GM12878 (cell line): ENCODE measurements at regions not wholly inside any gene's neighbourhood (a gene's known extent, or its start where the extent isn't known, plus 50 kb on each side); places are given as distances from the start of the nearest gene placed in this dataset.

ENCODE experiments used
- ATAC-seq: fragments of 200-7000 bp; cut with Tn5 transposase; 3 replicates; pipeline ENCODE4 v1.9.1; 2020; ENCODE audit warnings: mild to moderate bottlenecking, moderate library complexity
- BruUV-seq: library from RNA; stranded (reverse); fragments of 400-500 nt; replicated peaks from 2 replicates; lab custom pipeline; 2021; lab: Mats Ljungman, UMichigan
- CTCF ChIA-PET: fragments of 300-600 bp; sonication (Branson Sonifier 250); formaldehyde crosslinking; extraction: SDS; loops from one replicate; lab custom pipeline; 2021; ENCODE audit warnings: inconsistent platforms; lab: Yijun Ruan, JAX
- POLR2A ChIA-PET: fragments of 350-600 bp; formaldehyde crosslinking; extraction: SDS; loops from one replicate; lab custom pipeline; 2021; ENCODE audit warnings: inconsistent platforms; lab: Charles Lee
- RAD21 ChIA-PET: fragments of 300-600 bp; sonication (Branson Sonifier 250); formaldehyde crosslinking; loops from one replicate; lab custom pipeline; 2023; ENCODE audit warnings: antibody characterized with exemption; ENCODE audit not compliant: unreplicated experiment; lab: Charles Lee
- SMC1A ChIA-PET: fragments of 300-600 bp; sonication (Branson Sonifier 250); formaldehyde crosslinking; loops from one replicate; lab custom pipeline; 2023; ENCODE audit not compliant: unreplicated experiment, uncharacterized antibody; lab: Charles Lee
- DNase-seq: peaks from one replicate; pipeline ENCODE4 v3.0.0-alpha.2; 2011; ENCODE audit warnings: low read depth, low spot score
- FAIRE-seq: peaks from 3 replicates; lab custom pipeline; 2011; peaks lifted over from hg19 to GRCh38; lab: Jason Lieb, UNC
- H2AFZ ChIP-seq: 2 replicates; pipeline ENCODE4 v1.6.0; 2011; ENCODE audit warnings: low read depth, low read length, control low read depth; ENCODE audit not compliant: control insufficient read depth
- H3K27ac ChIP-seq: 2 replicates; pipeline ENCODE4 v1.5.1; 2011; ENCODE audit warnings: control low read depth; ENCODE audit not compliant: control insufficient read depth, insufficient read depth
- H3K27me3 ChIP-seq, 2 experiments: replicated peaks in 1 of 2; 2 replicates each; pipeline versions ENCODE4 v1.6.0 to v1.6.1; 2011; ENCODE audit warnings: low read length in 1 of 2; ENCODE audit not compliant: control insufficient read depth in 2 of 2, insufficient read depth in 2 of 2
- H3K36me3 ChIP-seq, 2 experiments: 2 replicates each; pipeline ENCODE4 v1.5.1; 2011; ENCODE audit warnings: low read length in 1 of 2; ENCODE audit not compliant: control insufficient read depth in 2 of 2, insufficient read depth in 2 of 2
- H3K4me1 ChIP-seq: 2 replicates; pipeline ENCODE4 v1.6.1; 2011; ENCODE audit warnings: mild to moderate bottlenecking, low read length, moderate library complexity, mixed read lengths; ENCODE audit not compliant: control insufficient read depth, insufficient read depth
- H3K4me2 ChIP-seq: 2 replicates; pipeline ENCODE4 v1.6.0; 2011; ENCODE audit warnings: control low read depth; ENCODE audit not compliant: control insufficient read depth, insufficient read depth
- H3K4me3 ChIP-seq: fragments of 200-600 bp; sonication (generic); 2 replicates; pipeline ENCODE4 v1.5.1; 2016
- H3K79me2 ChIP-seq: 2 replicates; pipeline ENCODE4 v1.6.0; 2011; ENCODE audit warnings: low read length; ENCODE audit not compliant: control insufficient read depth, insufficient read depth
- H3K9ac ChIP-seq: 2 replicates; pipeline ENCODE4 v1.8.0; 2011; ENCODE audit warnings: low read length, control low read depth, mixed read lengths; ENCODE audit not compliant: control insufficient read depth, insufficient read depth
- H3K9me3 ChIP-seq: replicated peaks from 3 replicates; pipeline ENCODE4 v1.5.1; 2011; ENCODE audit warnings: mild to moderate bottlenecking, low read length; ENCODE audit not compliant: control insufficient read depth, insufficient read depth
- H4K20me1 ChIP-seq: 2 replicates; pipeline ENCODE4 v1.6.0; 2011; ENCODE audit not compliant: control insufficient read depth, insufficient read depth
- BRCA1 ChIP-seq: IDR thresholded peaks from 2 replicates; pipeline ENCODE4 v1.6.1; 2011; ENCODE audit warnings: low read depth, low read length, improper control_type of control experiment
- POLR2AphosphoS5 ChIP-seq: IDR thresholded peaks from 2 replicates; pipeline ENCODE4 v1.6.1; 2011; ENCODE audit warnings: mild to moderate bottlenecking, low read length, inconsistent platforms
- in situ Hi-C: fragments of 300-500 bp; cut with MboI; formaldehyde crosslinking; loops from 9 replicates; pipeline ENCODE4 v1.14.3; 2018; ENCODE audit warnings: mixed read lengths
- intact Hi-C: fragments of 100-400 bp; cut with micrococcal nuclease; formaldehyde crosslinking; loops from one replicate; pipeline ENCODE4 v1.14.2; 2022; ENCODE audit not compliant: unreplicated experiment
- TF ChIP-seq, protein P1 (sequence below): fragments of 450-650 bp; IDR thresholded peaks from 2 replicates; pipeline ENCODE4 v1.6.1; 2017; ENCODE audit warnings: mild to moderate bottlenecking, moderate library complexity
- TF ChIP-seq, protein P2 (sequence below): IDR thresholded peaks from 2 replicates; pipeline ENCODE4 v1.6.1; 2012; ENCODE audit warnings: low read depth, low read length, improper control_type of control experiment

DNA sequence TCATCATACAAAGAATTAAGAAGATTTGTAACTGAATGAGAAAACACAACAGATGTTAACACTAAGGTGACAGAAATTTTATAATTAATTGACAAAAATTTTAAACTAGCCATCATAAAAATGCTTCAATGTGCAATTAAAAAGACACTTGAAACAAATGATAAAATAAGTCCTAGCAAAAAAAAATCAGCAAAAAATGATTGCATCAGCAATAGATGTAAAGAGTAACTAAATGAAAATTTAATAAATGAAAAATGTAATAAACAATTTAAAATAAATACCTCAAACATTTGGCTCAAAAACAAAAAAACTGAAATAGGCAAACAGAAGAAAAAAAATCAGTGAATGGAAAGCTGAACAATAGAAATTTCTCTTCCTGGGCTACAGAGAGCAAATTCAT, 380.7 kb upstream of the GALNTL6 start:
- H3K4me3 ChIP-seq = no peak overlapping the region
- no peaks in the 10 kb centered on the region for H3K4me1 ChIP-seq
- H3K27me3 ChIP-seq = no peaks in the 10 kb centered on the region
- ATAC-seq (no peak), FAIRE-seq (no peak), DNase-seq (no peak)
- TF ChIP-seq, protein P1, sequence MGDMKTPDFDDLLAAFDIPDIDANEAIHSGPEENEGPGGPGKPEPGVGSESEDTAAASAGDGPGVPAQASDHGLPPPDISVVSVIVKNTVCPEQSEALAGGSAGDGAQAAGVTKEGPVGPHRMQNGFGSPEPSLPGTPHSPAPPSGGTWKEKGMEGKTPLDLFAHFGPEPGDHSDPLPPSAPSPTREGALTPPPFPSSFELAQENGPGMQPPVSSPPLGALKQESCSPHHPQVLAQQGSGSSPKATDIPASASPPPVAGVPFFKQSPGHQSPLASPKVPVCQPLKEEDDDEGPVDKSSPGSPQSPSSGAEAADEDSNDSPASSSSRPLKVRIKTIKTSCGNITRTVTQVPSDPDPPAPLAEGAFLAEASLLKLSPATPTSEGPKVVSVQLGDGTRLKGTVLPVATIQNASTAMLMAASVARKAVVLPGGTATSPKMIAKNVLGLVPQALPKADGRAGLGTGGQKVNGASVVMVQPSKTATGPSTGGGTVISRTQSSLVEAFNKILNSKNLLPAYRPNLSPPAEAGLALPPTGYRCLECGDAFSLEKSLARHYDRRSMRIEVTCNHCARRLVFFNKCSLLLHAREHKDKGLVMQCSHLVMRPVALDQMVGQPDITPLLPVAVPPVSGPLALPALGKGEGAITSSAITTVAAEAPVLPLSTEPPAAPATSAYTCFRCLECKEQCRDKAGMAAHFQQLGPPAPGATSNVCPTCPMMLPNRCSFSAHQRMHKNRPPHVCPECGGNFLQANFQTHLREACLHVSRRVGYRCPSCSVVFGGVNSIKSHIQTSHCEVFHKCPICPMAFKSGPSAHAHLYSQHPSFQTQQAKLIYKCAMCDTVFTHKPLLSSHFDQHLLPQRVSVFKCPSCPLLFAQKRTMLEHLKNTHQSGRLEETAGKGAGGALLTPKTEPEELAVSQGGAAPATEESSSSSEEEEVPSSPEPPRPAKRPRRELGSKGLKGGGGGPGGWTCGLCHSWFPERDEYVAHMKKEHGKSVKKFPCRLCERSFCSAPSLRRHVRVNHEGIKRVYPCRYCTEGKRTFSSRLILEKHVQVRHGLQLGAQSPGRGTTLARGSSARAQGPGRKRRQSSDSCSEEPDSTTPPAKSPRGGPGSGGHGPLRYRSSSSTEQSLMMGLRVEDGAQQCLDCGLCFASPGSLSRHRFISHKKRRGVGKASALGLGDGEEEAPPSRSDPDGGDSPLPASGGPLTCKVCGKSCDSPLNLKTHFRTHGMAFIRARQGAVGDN = no peak
- TF ChIP-seq, protein P2, sequence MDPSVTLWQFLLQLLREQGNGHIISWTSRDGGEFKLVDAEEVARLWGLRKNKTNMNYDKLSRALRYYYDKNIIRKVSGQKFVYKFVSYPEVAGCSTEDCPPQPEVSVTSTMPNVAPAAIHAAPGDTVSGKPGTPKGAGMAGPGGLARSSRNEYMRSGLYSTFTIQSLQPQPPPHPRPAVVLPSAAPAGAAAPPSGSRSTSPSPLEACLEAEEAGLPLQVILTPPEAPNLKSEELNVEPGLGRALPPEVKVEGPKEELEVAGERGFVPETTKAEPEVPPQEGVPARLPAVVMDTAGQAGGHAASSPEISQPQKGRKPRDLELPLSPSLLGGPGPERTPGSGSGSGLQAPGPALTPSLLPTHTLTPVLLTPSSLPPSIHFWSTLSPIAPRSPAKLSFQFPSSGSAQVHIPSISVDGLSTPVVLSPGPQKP = no peak
- TF ChIP-seq POLR2AphosphoS5 (no peak), BRCA1 (no peak)
- no peak overlapping the region for H2AFZ ChIP-seq
- in situ Hi-C loops = no loop called here
- intact Hi-C loops = no loop called here
- SMC1A ChIA-PET = no interaction called here
- no peaks in the 10 kb centered on the region for H3K36me3 ChIP-seq
- H3K79me2 ChIP-seq = no peaks in the 10 kb centered on the region
- POLR2A ChIA-PET = no interaction called here
- RAD21 ChIA-PET = no interaction called here
- no peaks in the 10 kb centered on the region for H3K9me3 ChIP-seq
- no peak overlapping the region for H3K4me2 ChIP-seq
- no peak overlapping the region for H3K27ac ChIP-seq
- BruUV-seq = no TSS peak
- CTCF ChIA-PET = no interaction called here
- no peak overlapping the region for H3K9ac ChIP-seq
- H4K20me1 ChIP-seq = no peaks in the 10 kb centered on the region
